K562 (cell line): ENCODE measurements at regions not wholly inside any gene's neighbourhood (a gene's known extent, or its start where the extent isn't known, plus 50 kb on each side); places are given as distances from the start of the nearest gene placed in this dataset.

Source experiments
- ATAC-seq: fragments of 200-7000 bp; cut with Tn5 transposase; 3 replicates; pipeline ENCODE4 v1.9.1; 2020; ENCODE audit warnings: moderate library complexity
- BruUV-seq: library from RNA; stranded (reverse); fragments of 400-500 nt; replicated peaks from 2 replicates; lab custom pipeline; 2021; lab: Mats Ljungman, UMichigan
- CTCF ChIA-PET: fragments of 300-600 bp; formaldehyde crosslinking; extraction: SDS; loops from one replicate; lab custom pipeline; 2021; ENCODE audit warnings: low intra/inter-chr PET ratio; lab: Yijun Ruan, JAX
- POLR2A ChIA-PET: fragments of 300-600, 350-650 bp; sonication (Branson Sonifier 250); formaldehyde crosslinking; extraction: SDS; loops from one replicate; lab custom pipeline; 2021; ENCODE audit warnings: antibody characterized with exemption, inconsistent platforms; lab: Yijun Ruan, JAX
- DNase-seq, 4 experiments: peaks; one replicate each; pipeline versions ENCODE4 v3.0.0 to v3.0.0-alpha.2; 2011 to 2018; ENCODE audit warnings: low spot score in 3 of 4, mixed read lengths in 3 of 4; ENCODE audit errors: extremely low read depth in 1 of 4
- FAIRE-seq: peaks from 2 replicates; lab custom pipeline; 2011; peaks lifted over from hg19 to GRCh38; lab: Jason Lieb, UNC
- H2AFZ ChIP-seq: 2 replicates; pipeline ENCODE4 v1.6.0; 2011; ENCODE audit warnings: low read depth, low read length, control low read depth, inconsistent platforms
- H3K27ac ChIP-seq: fragments of 200-600 bp; 3 replicates; pipeline ENCODE4 v1.8.0; 2011; ENCODE audit warnings: low read depth, mild to moderate bottlenecking, control low read depth, inconsistent platforms, low read length, moderate library complexity, mixed read lengths; ENCODE audit errors: extremely low read depth
- H3K27me3 ChIP-seq, 2 experiments: fragments of 300-600 bp in 1 of 2; 2 replicates in 1 of 2; 3 replicates in 1 of 2; pipeline versions ENCODE4 v1.6.0 to v1.8.0; 2011; ENCODE audit warnings: inconsistent platforms in 2 of 2, low read length in 2 of 2, mild to moderate bottlenecking in 1 of 2, mixed read lengths in 1 of 2, moderate library complexity in 1 of 2; ENCODE audit not compliant: control insufficient read depth in 2 of 2, insufficient read depth in 2 of 2
- H3K36me3 ChIP-seq: fragments of 300-600 bp; 3 replicates; pipeline ENCODE4 v1.8.0; 2011; ENCODE audit warnings: mild to moderate bottlenecking, low read length, inconsistent platforms; ENCODE audit not compliant: control insufficient read depth, insufficient read depth
- H3K4me1 ChIP-seq, 2 experiments: fragments of 200-600 bp in 1 of 2; replicated peaks in 1 of 2; 2 replicates in 1 of 2; 3 replicates in 1 of 2; pipeline versions ENCODE4 v1.5.1 to v1.8.0; 2011; ENCODE audit warnings: inconsistent platforms in 2 of 2, low read length in 2 of 2, mild to moderate bottlenecking in 1 of 2, mixed read lengths in 1 of 2, moderate library complexity in 1 of 2; ENCODE audit not compliant: control insufficient read depth in 2 of 2, insufficient read depth in 2 of 2
- H3K4me2 ChIP-seq: 2 replicates; pipeline ENCODE4 v1.6.1; 2011; ENCODE audit warnings: low read length, control low read depth, inconsistent platforms, mixed read lengths; ENCODE audit not compliant: insufficient read depth
- H3K4me3 ChIP-seq: fragments of 200-600 bp; sonication (generic), shearing (Covaris generic); 2 replicates; pipeline ENCODE4 v1.5.1; 2016; ENCODE audit warnings: control low read depth, inconsistent platforms
- H3K79me2 ChIP-seq: fragments of 200-600 bp; 3 replicates; pipeline ENCODE4 v1.8.0; 2011; ENCODE audit warnings: low read length, inconsistent platforms; ENCODE audit not compliant: control insufficient read depth, insufficient read depth
- H3K9ac ChIP-seq, 2 experiments: 2 replicates each; pipeline versions ENCODE4 v1.6.0 to v1.6.1; 2011; ENCODE audit warnings: low read depth in 2 of 2, low read length in 2 of 2, control low read depth in 1 of 2, inconsistent platforms in 1 of 2, mild to moderate bottlenecking in 1 of 2, mixed read lengths in 1 of 2; ENCODE audit not compliant: insufficient read depth in 1 of 2
- H3K9me1 ChIP-seq: one replicate; pipeline ENCODE4 v1.6.0; 2011; ENCODE audit warnings: inconsistent platforms, mild to moderate bottlenecking, low read length, moderate library complexity; ENCODE audit not compliant: control insufficient read depth, insufficient read depth
- H3K9me3 ChIP-seq: replicated peaks from 2 replicates; pipeline ENCODE4 v1.5.1; 2011; ENCODE audit warnings: low read depth, low read length, inconsistent platforms; ENCODE audit not compliant: control insufficient read depth, insufficient read depth
- H4K20me1 ChIP-seq: replicated peaks from 2 replicates; pipeline ENCODE4 v1.6.1; 2011; ENCODE audit warnings: low read length, inconsistent platforms, mixed read lengths; ENCODE audit not compliant: control insufficient read depth, insufficient read depth
- BRD9 ChIP-seq: fragments of 450-650 bp; IDR thresholded peaks from 2 replicates; pipeline ENCODE4 v1.6.1; 2018; ENCODE audit warnings: low read depth; ENCODE audit not compliant: partially characterized antibody
- CBFA2T2 ChIP-seq: fragments of 450-650 bp; conservative IDR thresholded peaks from 2 replicates; pipeline ENCODE4 v1.6.1; 2017; ENCODE audit warnings: mild to moderate bottlenecking
- CBX8 ChIP-seq: fragments of 200-600 bp; sonication (generic); IDR thresholded peaks from 2 replicates; pipeline ENCODE4 v1.6.1; 2012; ENCODE audit warnings: borderline replicate concordance, mixed run types, low read depth, mild to moderate bottlenecking, moderate library complexity, mixed read lengths, low read length, control low read depth, inconsistent platforms; ENCODE audit not compliant: poor library complexity, severe bottlenecking; ENCODE audit errors: extremely low read depth
- ESRRA ChIP-seq: fragments of 450-650 bp; IDR thresholded peaks from 2 replicates; pipeline ENCODE4 v1.6.1; 2014; ENCODE audit warnings: low read depth, mild to moderate bottlenecking, moderate library complexity, borderline replicate concordance
- RBM17 ChIP-seq: fragments of 200-400 bp; formaldehyde crosslinking; IDR thresholded peaks from 2 replicates; pipeline ENCODE4 v1.6.1; 2017; ENCODE audit warnings: low read depth, mild to moderate bottlenecking, low read length, borderline replicate concordance
- SREBF2 ChIP-seq: sonication (generic); formaldehyde crosslinking; IDR thresholded peaks from 2 replicates; pipeline ENCODE4 v1.4.0; 2020; ENCODE audit warnings: mild to moderate bottlenecking, missing genetic modification reagents
- YBX1 ChIP-seq: fragments of 450-650 bp; IDR thresholded peaks from 2 replicates; pipeline ENCODE4 v1.7.1; 2016; ENCODE audit warnings: mild to moderate bottlenecking
- ZNF589 ChIP-seq: fragments of 200-800 bp; sonication (Bioruptor generic); IDR thresholded peaks from 2 replicates; pipeline ENCODE4 v1.6.1; 2016; ENCODE audit warnings: low read depth, missing genetic modification characterization, missing compliant biosample characterization
- WGBS: fragments of 100-300 bp; shearing (Covaris generic); methylation state at CpG from one replicate; pipeline ENCODE4 v1.1.6; 2016; ENCODE audit warnings: low coverage, mixed read lengths; ENCODE audit not compliant: insufficient coverage; ENCODE audit errors: missing lambda C conversion rate; 5-methylcytosine and 5-hydroxymethylcytosine counted together
- in situ Hi-C: fragments of 300-500 bp; cut with MboI; formaldehyde crosslinking; loops from 4 replicates; pipeline ENCODE4 v1.15.0; 2018; ENCODE audit warnings: inconsistent platforms, mixed read lengths
- intact Hi-C: fragments of 100-400 bp; cut with micrococcal nuclease; formaldehyde crosslinking; loops from 2 replicates; pipeline ENCODE4 v1.14.2; 2022
- TF ChIP-seq, protein P1 (sequence below): fragments of 250-450 bp; sonication (Bioruptor Pico); IDR thresholded peaks from 2 replicates; pipeline ENCODE4 v1.4.0; 2020
- TF ChIP-seq, protein P2 (sequence below): fragments of 450-650 bp; formaldehyde crosslinking; IDR thresholded peaks from 2 replicates; pipeline ENCODE4 v1.4.0; 2020; ENCODE audit warnings: mild to moderate bottlenecking

DNA sequence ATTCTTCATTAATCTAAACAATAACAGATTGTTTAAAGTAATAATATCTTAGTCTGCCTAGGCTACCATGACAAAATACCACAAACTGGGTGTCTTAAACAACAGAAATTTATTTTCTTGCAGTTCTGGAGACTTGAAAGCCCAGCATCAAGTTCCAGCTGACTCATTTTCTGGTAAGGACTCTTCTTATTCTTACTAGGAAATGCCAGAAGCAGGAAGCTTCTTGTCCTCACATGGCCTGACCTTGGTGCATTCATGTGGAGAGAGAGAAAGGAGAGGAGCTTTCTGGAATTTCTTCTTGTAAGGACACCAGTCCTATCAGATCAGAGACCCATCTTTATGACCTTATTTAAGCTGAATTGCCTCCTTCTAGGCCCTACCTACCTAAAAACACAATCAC lies 110.5 kb downstream of the ANKRD60 start:
- Histone ChIP-seq H3K79me2 (no peaks in the 10 kb centered on the region), H3K4me2 (no peak overlapping the region), H3K4me1 (no peaks in the 10 kb centered on the region), H4K20me1 (no peaks in the 10 kb centered on the region), H3K4me3 (no peak overlapping the region), H2AFZ (no peak overlapping the region), H3K27ac (no peak overlapping the region), H3K36me3 (no peaks in the 10 kb centered on the region)
- CTCF ChIA-PET, result no interaction called here
- in situ Hi-C loops, result no loop called here
- POLR2A ChIA-PET, result no interaction called here
- no peak for DNase-seq
- 0 out of 2 replicates have a peak, but pooled peaks have one; percentile 28 for TF ChIP-seq ESRRA
- TF ChIP-seq ZNF589 (CRISPR knock-in tag), result no peak
- TF ChIP-seq, all 486 proteins: peak for 1
- Histone ChIP-seq H3K9me3 (no peaks in the 10 kb centered on the region), H3K27me3 (peaks cover 0 to 5% of the 10 kb centered on the region in 2 experiments; a peak in 1 of 5 replicates), H3K9me1 (no peaks in the 10 kb centered on the region), H3K9ac (no peak overlapping the region)
- no peak for FAIRE-seq
- BruUV-seq, result no TSS peak
- intact Hi-C loops, result no loop called here
- no peak for ATAC-seq

DNA sequence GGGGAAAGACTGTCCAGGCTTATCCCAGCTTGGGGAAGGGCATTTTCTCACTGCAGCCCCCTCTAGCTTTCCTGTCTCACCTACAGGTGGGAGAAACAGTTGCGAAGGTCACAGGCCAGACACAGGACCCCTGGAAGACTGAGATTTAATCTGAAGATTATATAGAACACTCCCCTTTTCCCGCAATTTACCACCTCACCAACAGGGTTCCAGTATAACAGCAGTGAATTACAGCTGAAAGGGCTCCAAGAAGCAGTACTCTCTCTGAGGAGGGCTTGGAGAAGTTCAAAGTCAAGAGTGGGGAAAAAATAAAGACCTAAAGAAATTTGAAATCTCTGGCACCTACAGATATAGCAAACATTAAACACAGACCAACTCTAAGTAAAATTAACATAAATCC lies 111.9 kb downstream of the ANKRD60 start:
- BruUV-seq, result no TSS peak
- Histone ChIP-seq H3K79me2 (no peaks in the 10 kb centered on the region), H3K9me3 (no peaks in the 10 kb centered on the region), H3K4me3 (no peak overlapping the region), H3K4me2 (no peak overlapping the region), H3K4me1 (no peaks in the 10 kb centered on the region), H3K27me3 (peaks cover 3 to 14% of the 10 kb centered on the region in 2 experiments; a peak in 3 of 5 replicates), H3K36me3 (no peaks in the 10 kb centered on the region), H3K9me1 (no peaks in the 10 kb centered on the region), H4K20me1 (no peaks in the 10 kb centered on the region; the same call in 1 of the 2 replicates), H2AFZ (no peak overlapping the region), H3K27ac (no peak overlapping the region), H3K9ac (no peak overlapping the region)
- ATAC-seq, result no peak
- no peak for DNase-seq
- intact Hi-C loops, result no loop called here
- no peak for FAIRE-seq
- ChIA-PET CTCF (no interaction called here), POLR2A (no interaction called here)
- in situ Hi-C loops, result no loop called here
- 0% methylated on average over 2 of the region's 2 CpGs for WGBS
- TF ChIP-seq SREBF2 (CRISPR knock-in tag) (no peak), BRD9 (no peak), RBM17 (no peak), CBX8 (no peak), CBFA2T2 (no peak), YBX1 (no peak)
- TF ChIP-seq, protein P1, sequence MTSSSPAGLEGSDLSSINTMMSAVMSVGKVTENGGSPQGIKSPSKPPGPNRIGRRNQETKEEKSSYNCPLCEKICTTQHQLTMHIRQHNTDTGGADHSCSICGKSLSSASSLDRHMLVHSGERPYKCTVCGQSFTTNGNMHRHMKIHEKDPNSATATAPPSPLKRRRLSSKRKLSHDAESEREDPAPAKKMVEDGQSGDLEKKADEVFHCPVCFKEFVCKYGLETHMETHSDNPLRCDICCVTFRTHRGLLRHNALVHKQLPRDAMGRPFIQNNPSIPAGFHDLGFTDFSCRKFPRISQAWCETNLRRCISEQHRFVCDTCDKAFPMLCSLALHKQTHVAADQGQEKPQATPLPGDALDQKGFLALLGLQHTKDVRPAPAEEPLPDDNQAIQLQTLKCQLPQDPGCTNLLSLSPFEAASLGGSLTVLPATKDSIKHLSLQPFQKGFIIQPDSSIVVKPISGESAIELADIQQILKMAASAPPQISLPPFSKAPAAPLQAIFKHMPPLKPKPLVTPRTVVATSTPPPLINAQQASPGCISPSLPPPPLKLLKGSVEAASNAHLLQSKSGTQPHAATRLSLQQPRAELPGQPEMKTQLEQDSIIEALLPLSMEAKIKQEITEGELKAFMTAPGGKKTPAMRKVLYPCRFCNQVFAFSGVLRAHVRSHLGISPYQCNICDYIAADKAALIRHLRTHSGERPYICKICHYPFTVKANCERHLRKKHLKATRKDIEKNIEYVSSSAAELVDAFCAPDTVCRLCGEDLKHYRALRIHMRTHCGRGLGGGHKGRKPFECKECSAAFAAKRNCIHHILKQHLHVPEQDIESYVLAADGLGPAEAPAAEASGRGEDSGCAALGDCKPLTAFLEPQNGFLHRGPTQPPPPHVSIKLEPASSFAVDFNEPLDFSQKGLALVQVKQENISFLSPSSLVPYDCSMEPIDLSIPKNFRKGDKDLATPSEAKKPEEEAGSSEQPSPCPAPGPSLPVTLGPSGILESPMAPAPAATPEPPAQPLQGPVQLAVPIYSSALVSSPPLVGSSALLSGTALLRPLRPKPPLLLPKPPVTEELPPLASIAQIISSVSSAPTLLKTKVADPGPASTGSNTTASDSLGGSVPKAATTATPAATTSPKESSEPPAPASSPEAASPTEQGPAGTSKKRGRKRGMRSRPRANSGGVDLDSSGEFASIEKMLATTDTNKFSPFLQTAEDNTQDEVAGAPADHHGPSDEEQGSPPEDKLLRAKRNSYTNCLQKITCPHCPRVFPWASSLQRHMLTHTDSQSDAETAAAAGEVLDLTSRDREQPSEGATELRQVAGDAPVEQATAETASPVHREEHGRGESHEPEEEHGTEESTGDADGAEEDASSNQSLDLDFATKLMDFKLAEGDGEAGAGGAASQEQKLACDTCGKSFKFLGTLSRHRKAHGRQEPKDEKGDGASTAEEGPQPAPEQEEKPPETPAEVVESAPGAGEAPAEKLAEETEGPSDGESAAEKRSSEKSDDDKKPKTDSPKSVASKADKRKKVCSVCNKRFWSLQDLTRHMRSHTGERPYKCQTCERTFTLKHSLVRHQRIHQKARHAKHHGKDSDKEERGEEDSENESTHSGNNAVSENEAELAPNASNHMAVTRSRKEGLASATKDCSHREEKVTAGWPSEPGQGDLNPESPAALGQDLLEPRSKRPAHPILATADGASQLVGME (CRISPR knock-in tag), result no peak
- TF ChIP-seq, protein P2, sequence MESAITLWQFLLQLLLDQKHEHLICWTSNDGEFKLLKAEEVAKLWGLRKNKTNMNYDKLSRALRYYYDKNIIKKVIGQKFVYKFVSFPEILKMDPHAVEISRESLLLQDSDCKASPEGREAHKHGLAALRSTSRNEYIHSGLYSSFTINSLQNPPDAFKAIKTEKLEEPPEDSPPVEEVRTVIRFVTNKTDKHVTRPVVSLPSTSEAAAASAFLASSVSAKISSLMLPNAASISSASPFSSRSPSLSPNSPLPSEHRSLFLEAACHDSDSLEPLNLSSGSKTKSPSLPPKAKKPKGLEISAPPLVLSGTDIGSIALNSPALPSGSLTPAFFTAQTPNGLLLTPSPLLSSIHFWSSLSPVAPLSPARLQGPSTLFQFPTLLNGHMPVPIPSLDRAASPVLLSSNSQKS (CRISPR knock-in tag), result no peak
